Activated CD4-positive, alpha-beta T cell treated with anti-CD3 and anti-CD28 coated beads, Interleukin-2, amount 50 U/mL, for 48 hours (primary cell): ENCODE measurements at regions not wholly inside any gene's neighbourhood (a gene's known extent, or its start where the extent isn't known, plus 50 kb on each side); places are given as distances from the start of the nearest gene placed in this dataset.
"Not testable (repeated sequence)": the region's sequence is repeated elsewhere in the genome, so short reads cannot be mapped to it uniquely, and the experiment has no call there.

Experiments used
- DNase-seq, 2 experiments: peaks; one replicate each; pipeline ENCODE4 v3.0.0-alpha.2; 2020

GRCh38 chr22:47550524-47551430 is 788.3 kb downstream of the TBC1D22A start:
- no peak for DNase-seq

GRCh38 chr22:47549741-47550340 is 787.4 kb downstream of the TBC1D22A start:
- no peak for DNase-seq

GRCh38 chr22:47548953-47549740 is 786.7 kb downstream of the TBC1D22A start:
- DNase-seq = no peak

GRCh38 chr22:47547881-47548650 is 785.6 kb downstream of the TBC1D22A start:
- no peak for DNase-seq

DNA sequence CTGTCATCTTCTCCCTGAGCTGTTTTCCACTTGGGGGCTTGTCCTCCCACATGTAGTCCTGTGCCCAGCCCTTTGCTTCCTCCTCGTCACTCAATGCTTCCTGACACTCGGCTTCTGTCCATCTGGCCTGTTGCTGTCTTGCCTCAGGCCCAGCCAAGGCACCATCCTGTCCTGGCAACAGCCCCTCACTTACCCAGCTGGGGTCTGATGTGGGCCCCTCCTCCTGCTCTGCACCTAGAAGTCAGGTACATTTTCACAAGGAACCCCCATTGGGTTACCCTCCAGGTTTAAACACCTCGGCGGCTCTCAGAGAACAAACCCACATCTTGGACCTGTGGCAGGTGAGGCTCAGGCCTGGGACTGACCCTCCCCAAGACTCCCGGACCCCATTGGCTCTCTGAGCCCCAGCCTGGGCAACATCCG is 784.8 kb downstream of the TBC1D22A start:
- no peak for DNase-seq

- DNase-seq = no peak
Measured at GRCh38 chr22:47544696-47545095, 782.2 kb downstream of the TBC1D22A start.

GRCh38 chr22:47543447-47543846 is 781.0 kb downstream of the TBC1D22A start:
- no peak for DNase-seq

GRCh38 chr22:47540011-47540410 is 777.6 kb downstream of the TBC1D22A start:
- DNase-seq = no peak

DNA sequence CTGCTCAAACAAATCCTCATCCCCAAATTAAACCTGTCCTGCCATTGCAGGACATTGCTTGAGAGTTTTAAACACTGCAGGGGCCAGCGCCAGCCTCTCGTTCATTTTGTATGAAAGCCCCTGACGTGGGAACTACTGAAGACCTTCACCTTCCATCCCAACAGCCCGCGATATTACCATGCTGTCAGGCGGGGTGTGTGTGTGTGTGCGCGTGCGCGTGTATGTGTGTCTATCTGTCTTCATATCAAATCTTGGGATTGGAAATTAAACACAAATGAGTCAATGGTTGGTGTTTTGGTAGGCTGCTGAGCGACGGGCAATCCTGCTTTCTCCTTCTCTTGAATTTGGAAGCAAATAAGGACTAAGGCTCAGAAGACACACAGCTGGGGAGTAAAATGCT is 776.9 kb downstream of the TBC1D22A start:
- DNase-seq = no peak

DNA sequence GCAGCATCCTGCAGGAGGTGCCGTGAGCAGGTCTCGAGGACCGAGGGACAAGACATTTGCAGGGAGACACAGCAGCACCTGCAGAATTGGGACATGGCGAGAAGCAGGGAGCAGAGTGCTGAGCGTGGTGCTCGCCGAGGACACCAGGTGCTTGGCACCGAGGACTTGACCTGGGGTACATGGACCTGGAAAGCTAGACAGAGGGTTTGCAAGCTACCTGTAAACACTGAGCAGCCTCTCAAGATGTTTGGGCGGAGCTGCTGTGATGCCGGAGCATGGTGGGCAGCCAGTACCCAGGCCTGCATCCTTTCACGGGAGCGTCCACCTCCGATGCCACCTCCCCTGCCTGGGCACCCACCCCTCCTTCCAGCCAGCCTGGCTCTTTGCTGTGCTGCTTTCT is 773.2 kb downstream of the TBC1D22A start:
- no peak for DNase-seq

- no peak for DNase-seq
Measured at GRCh38 chr22:47534804-47535410, 772.5 kb downstream of the TBC1D22A start.

DNA sequence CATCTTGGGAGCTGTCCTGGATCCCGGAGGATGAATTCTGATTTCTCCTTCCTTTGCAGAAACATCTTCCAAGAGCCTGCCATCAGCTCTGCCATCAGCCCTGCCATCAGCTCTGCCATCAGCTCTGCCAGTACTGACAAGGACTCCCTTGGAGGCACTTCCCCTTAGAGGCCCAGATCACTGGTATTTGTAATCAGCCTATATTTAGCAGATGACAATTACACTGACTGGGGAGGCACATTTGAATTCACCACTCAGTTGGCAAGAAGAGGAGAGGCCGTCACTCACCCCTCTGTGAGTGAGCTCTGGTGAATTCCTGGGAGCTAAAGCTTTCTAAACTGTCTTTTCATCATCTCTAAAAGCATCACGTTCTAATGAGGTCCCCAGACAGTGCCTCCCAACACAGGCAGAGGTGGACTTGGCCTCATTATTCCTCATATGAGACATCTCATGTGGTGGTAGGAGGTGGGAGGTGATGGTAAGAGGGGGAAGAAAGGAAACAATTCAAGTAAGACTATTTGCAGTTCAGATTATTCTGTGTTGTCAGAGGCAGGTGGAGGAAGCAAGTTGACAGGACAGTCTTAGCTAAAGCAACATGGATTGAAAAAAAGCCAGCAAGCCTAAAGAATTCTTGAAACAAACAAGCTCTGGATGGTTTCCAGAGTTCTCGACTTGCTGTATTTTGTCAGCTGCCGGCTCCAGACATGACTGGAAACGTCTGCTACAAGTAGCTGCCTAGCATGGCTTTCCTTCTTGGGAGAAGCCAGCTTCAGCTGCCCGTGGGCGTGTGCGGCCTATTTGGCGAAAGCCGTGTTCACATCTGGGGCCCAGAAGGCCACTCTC is 771.7 kb downstream of the TBC1D22A start:
- no peak for DNase-seq

DNA sequence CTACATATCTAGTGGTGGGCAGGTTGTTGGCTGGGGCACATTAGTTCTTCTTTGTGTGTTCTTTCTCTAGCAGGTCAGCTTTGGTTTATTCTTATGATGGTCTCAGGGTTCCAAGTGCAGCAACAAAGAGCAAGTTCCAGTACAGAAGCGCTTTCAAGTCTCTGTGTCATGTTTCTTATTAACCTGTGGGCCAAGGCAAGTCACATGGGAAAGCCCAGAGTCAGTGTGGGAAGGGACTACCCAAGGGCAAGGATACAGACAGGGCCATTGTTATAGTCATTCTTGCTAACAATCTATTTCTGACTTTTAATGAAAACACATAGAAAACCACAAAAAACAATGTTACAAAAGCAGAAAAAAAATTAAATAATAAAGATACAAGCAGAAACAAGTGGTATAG is 754.6 kb downstream of the TBC1D22A start:
- DNase-seq = no peak

DNA sequence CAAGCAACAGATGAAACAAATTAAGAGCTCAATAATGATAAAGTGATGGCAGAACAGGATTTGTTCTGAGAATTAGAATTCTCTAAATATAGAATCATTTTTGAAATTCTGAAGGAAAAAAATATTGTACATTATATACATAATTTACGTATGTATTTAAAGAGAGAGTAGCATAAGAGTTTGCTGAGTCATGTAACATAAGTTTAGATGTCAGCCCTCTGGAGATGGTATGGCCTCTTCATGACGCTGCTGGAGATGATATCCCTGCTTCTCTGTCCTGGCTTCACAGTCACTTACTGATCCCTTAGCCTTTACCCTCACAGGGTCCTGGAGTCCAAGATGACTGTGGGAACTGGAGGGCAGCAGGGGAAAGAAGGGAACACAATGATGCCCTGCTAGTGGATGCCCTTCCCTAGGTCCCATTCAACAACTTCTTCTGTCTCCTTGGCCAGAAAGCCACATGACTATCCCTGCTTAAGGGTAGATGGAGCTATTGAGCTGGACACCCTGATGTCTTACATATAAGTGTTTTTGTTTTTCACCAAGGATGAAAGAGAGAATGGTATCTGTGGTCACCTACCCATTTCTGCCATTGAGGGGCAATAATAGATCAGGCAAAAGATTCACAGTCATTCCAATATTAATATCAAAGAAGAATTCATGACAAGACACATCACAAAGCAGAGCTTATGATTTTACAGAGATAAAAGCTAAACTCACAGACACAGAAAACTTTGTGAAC is 753.1 kb downstream of the TBC1D22A start:
- DNase-seq = no peak

DNA sequence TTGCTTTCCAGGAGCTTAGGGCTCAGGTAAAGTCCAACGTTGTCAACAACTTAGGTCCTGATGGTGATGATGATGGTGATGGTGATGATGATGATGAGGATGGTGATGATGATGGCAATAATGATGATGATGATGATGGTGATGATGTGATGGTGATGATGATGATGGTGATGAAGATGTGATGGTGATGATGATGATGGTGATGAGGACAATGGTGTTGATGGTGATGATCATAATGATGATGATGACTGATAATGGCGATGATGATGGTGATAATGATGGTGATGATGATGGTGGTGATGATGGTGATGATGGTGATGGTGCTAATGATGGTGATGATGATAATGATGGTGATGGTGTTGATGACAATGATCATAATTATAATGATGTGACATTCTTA is 750.2 kb downstream of the TBC1D22A start:
- no peak for DNase-seq

GRCh38 chr22:47504962-47505361 is 742.5 kb downstream of the TBC1D22A start:
- no peak for DNase-seq

- DNase-seq = no peak
Measured at GRCh38 chr22:47498969-47499495, 736.6 kb downstream of the TBC1D22A start.

DNA sequence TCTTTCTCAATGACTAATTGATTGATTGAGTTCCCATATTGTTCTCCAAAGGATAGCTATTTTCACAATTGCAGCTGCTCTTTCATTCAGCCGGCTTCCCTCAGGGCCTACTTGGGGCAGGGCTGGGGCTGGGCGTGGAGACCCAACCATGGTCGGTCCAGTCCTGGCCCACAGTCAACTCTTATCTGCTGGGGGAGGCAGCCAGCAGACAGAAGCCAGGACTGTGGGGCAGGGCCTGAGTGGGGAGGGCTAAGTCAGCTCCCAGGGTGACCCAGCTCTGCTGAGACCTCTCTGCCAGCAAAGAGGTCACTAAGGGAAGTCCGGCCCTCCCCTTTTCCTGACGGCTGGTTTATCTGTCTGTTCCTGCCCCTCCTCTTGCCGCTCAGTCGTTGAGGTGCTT is 735.2 kb downstream of the TBC1D22A start:
- DNase-seq = no peak

DNA sequence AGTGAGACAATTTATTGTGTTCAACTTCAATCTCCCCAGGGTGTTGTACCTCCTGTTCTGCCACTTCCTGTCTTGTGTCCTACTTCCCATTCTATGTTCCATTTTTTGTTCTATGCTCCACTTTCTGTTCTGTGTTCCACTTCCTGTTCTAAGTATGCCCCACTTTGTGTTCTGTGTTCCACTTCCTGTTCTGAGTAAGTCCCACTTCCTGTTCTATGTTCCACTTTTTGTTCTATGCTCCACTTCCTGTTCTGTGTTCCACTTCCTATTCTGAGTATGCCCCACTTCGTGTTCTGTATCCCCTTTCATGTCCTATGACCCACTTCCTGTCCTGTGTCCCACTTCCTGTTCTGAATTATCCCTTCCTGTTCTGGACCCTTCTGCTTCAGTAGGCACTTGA is 732.7 kb downstream of the TBC1D22A start:
- no peak for DNase-seq

- not testable (repeated sequence) for DNase-seq
Measured at GRCh38 chr22:47488131-47488530, 725.7 kb downstream of the TBC1D22A start.
